HepG2 (cell line): ENCODE measurements at regions not wholly inside any gene's neighbourhood (a gene's known extent, or its start where the extent isn't known, plus 50 kb on each side); places are given as distances from the start of the nearest gene placed in this dataset.

Experiments
- ATAC-seq: fragments of 200-7000 bp; cut with Tn5 transposase; 3 replicates; pipeline ENCODE4 v1.9.1; 2020; ENCODE audit warnings: mild to moderate bottlenecking, moderate library complexity
- BruUV-seq: library from RNA; stranded (reverse); fragments of 400-500 nt; replicated peaks from 2 replicates; lab custom pipeline; 2021; lab: Mats Ljungman, UMichigan
- CTCF ChIA-PET: fragments of 300-600 bp; formaldehyde crosslinking; extraction: SDS; loops from one replicate; lab custom pipeline; 2021; ENCODE audit warnings: low total read pairs, inconsistent platforms, low intra/inter-chr PET ratio; lab: Yijun Ruan, JAX
- POLR2A ChIA-PET: fragments of 350-600 bp; sonication (Branson Sonifier 250); formaldehyde crosslinking; loops from one replicate; lab custom pipeline; 2020; ENCODE audit warnings: antibody characterized with exemption, inconsistent platforms; lab: Yijun Ruan, JAX
- DNase-seq: peaks from one replicate; pipeline ENCODE4 v3.0.0-alpha.2; 2015; ENCODE audit warnings: low spot score
- FAIRE-seq: peaks from 3 replicates; lab custom pipeline; 2011; peaks lifted over from hg19 to GRCh38; lab: Jason Lieb, UNC
- H2AFZ ChIP-seq: one replicate; pipeline ENCODE4 v1.6.1; 2011; ENCODE audit warnings: low read length, inconsistent platforms
- H3K27ac ChIP-seq: fragments of 300-600 bp; 3 replicates; pipeline ENCODE4 v1.8.0; 2011; ENCODE audit warnings: mixed run types, mild to moderate bottlenecking, mixed read lengths, low read length, inconsistent platforms; ENCODE audit not compliant: insufficient read depth; ENCODE audit errors: extremely low read length
- H3K27me3 ChIP-seq, 2 experiments: fragments of 200-600 bp in 1 of 2; 2 replicates in 1 of 2; 3 replicates in 1 of 2; pipeline versions ENCODE4 v1.6.0 to v1.8.0; 2011; ENCODE audit warnings: low read length in 2 of 2, mild to moderate bottlenecking in 2 of 2, moderate library complexity in 2 of 2, inconsistent platforms in 1 of 2; ENCODE audit not compliant: insufficient read depth in 2 of 2, control insufficient read depth in 1 of 2
- H3K36me3 ChIP-seq, 2 experiments: fragments of 200-600 bp in 1 of 2; replicated peaks in 1 of 2; 2 replicates in 1 of 2; 3 replicates in 1 of 2; pipeline versions ENCODE4 v1.5.1 to v1.8.0; 2011; ENCODE audit warnings: low read length in 2 of 2, inconsistent platforms in 1 of 2; ENCODE audit not compliant: insufficient read depth in 2 of 2, control insufficient read depth in 1 of 2
- H3K4me1 ChIP-seq: 2 replicates; pipeline ENCODE4 v1.5.1; 2012; ENCODE audit warnings: low read length, inconsistent platforms; ENCODE audit not compliant: insufficient read depth
- H3K4me2 ChIP-seq: 2 replicates; pipeline ENCODE4 v1.6.0; 2011; ENCODE audit warnings: low read depth, low read length, inconsistent platforms
- H3K4me3 ChIP-seq, 3 experiments: fragments of 200-600 bp in 1 of 3; sonication (generic), shearing (Covaris generic) in 1 of 3; replicated peaks in 1 of 3; 2 replicates each; pipeline ENCODE4 v1.5.1; 2011 to 2016; ENCODE audit warnings: low read length in 3 of 3, inconsistent platforms in 2 of 3, low read depth in 2 of 3, mild to moderate bottlenecking in 2 of 3, control low read depth in 1 of 3, mixed read lengths in 1 of 3; ENCODE audit not compliant: insufficient read depth in 1 of 3
- H3K79me2 ChIP-seq: one replicate; pipeline ENCODE4 v1.6.1; 2011; ENCODE audit warnings: low read length, inconsistent platforms; ENCODE audit not compliant: insufficient read depth
- H3K9ac ChIP-seq: 2 replicates; pipeline ENCODE4 v1.6.0; 2011; ENCODE audit warnings: mild to moderate bottlenecking, low read depth, low read length, inconsistent platforms; ENCODE audit not compliant: insufficient read depth
- H3K9me3 ChIP-seq: 2 replicates; pipeline ENCODE4 v1.5.1; 2012; ENCODE audit warnings: mild to moderate bottlenecking, low read length
- H4K20me1 ChIP-seq: 2 replicates; pipeline ENCODE4 v1.6.0; 2011; ENCODE audit warnings: inconsistent platforms, mild to moderate bottlenecking, low read length, moderate library complexity; ENCODE audit not compliant: insufficient read depth
- ARHGAP35 ChIP-seq: sonication (generic); formaldehyde crosslinking; IDR thresholded peaks from 2 replicates; pipeline ENCODE4 v1.9.0; 2022; ENCODE audit warnings: mild to moderate bottlenecking, inconsistent platforms, moderate library complexity, missing genetic modification reagents, borderline replicate concordance
- BRD4 ChIP-seq: sonication (generic); formaldehyde crosslinking; IDR thresholded peaks from 2 replicates; pipeline ENCODE4 v1.4.0; 2020; ENCODE audit warnings: missing genetic modification reagents
- ETS1 ChIP-seq: sonication (generic); formaldehyde crosslinking; IDR thresholded peaks from 2 replicates; pipeline ENCODE4 v1.4.0; 2020; ENCODE audit warnings: missing genetic modification reagents
- KLF15 ChIP-seq: sonication (generic); formaldehyde crosslinking; IDR thresholded peaks from 2 replicates; pipeline ENCODE4 v1.8.1; 2023; ENCODE audit warnings: borderline replicate concordance, mild to moderate bottlenecking, inconsistent platforms, missing genetic modification reagents, mixed read lengths
- PCBP1 ChIP-seq: fragments of 200-400 bp; formaldehyde crosslinking; IDR thresholded peaks from 2 replicates; pipeline ENCODE4 v1.6.1; 2017; ENCODE audit warnings: mild to moderate bottlenecking, low read depth, low read length, borderline replicate concordance
- PRDM4 ChIP-seq: sonication (generic); formaldehyde crosslinking; IDR thresholded peaks from 2 replicates; pipeline ENCODE4 v1.9.0; 2021; ENCODE audit warnings: missing genetic modification reagents, borderline replicate concordance
- RNF219 ChIP-seq: sonication (generic); formaldehyde crosslinking; IDR thresholded peaks from 2 replicates; pipeline ENCODE4 v1.5.0; 2020; ENCODE audit warnings: mild to moderate bottlenecking, missing genetic modification reagents
- SNAI1 ChIP-seq: sonication (generic); formaldehyde crosslinking; IDR thresholded peaks from 2 replicates; pipeline ENCODE4 v1.5.0; 2020; ENCODE audit warnings: mild to moderate bottlenecking, missing genetic modification reagents, borderline replicate concordance
- ZNF33B ChIP-seq: sonication (generic); formaldehyde crosslinking; IDR thresholded peaks from 2 replicates; pipeline ENCODE4 v1.5.1; 2020; ENCODE audit warnings: mild to moderate bottlenecking, missing genetic modification reagents
- ZNF484 ChIP-seq: sonication (generic); formaldehyde crosslinking; IDR thresholded peaks from 2 replicates; pipeline ENCODE4 v1.5.1; 2020; ENCODE audit warnings: mild to moderate bottlenecking, low read depth, missing genetic modification reagents, borderline replicate concordance
- WGBS: methylation state at CpG from one replicate; pipeline ENCODE4 v1.1.6; 2017; ENCODE audit warnings: low lambda C conversion rate; 5-methylcytosine and 5-hydroxymethylcytosine counted together
- in situ Hi-C: cut with HindIII; loops from 2 replicates; pipeline ENCODE4 v1.10.0; 2017; ENCODE audit warnings: low pct_unique_long_range_greater_than_20kb; ENCODE audit not compliant: extremely low pct_ligation_motif_present
- intact Hi-C: fragments of 100-400 bp; cut with micrococcal nuclease; formaldehyde crosslinking; loops from one replicate; pipeline ENCODE4 v1.10.0; 2022; ENCODE audit not compliant: unreplicated experiment

- BruUV-seq = no TSS peak
- in situ Hi-C loops (no loop called here), intact Hi-C loops (no loop called here)
- POLR2A ChIA-PET = no interaction called here
- no peak overlapping the region for H2AFZ ChIP-seq
- TF ChIP-seq PCBP1 = no peak
- TF ChIP-seq KLF15 (CRISPR knock-in tag) = no peak
- H3K4me1 ChIP-seq = no peaks in the 10 kb centered on the region
- DNase-seq (no peak), ATAC-seq (no peak), FAIRE-seq (no peak)
- no peak overlapping the region for H3K9ac ChIP-seq
- H3K27ac ChIP-seq = no peak overlapping the region
- H3K4me3 ChIP-seq = no peak overlapping the region
- H3K36me3 ChIP-seq = no peaks in the 10 kb centered on the region
- H4K20me1 ChIP-seq = no peaks in the 10 kb centered on the region
- H3K79me2 ChIP-seq = no peaks in the 10 kb centered on the region
- CTCF ChIA-PET = no interaction called here
- WGBS = 0% methylated on average over 3 of the region's 3 CpGs
- H3K27me3 ChIP-seq = no peaks in the 10 kb centered on the region; a peak in 1 of 5 replicates
- H3K4me2 ChIP-seq = no peak overlapping the region
- no peaks in the 10 kb centered on the region for H3K9me3 ChIP-seq
Measured at GRCh38 chr1:98099501-98099900, 178.7 kb upstream of the DPYD start.

- no peaks in the 10 kb centered on the region for H3K79me2 ChIP-seq
- H4K20me1 ChIP-seq = no peaks in the 10 kb centered on the region
- no peak overlapping the region for H3K27ac ChIP-seq
- no peak overlapping the region for H3K9ac ChIP-seq
- no peaks in the 10 kb centered on the region for H3K9me3 ChIP-seq
- no peak overlapping the region for H2AFZ ChIP-seq
- in situ Hi-C loops = no loop called here
- FAIRE-seq (no peak), ATAC-seq (no peak)
- ChIA-PET POLR2A (no interaction called here), CTCF (no interaction called here)
- H3K36me3 ChIP-seq = no peaks in the 10 kb centered on the region
- no TSS peak for BruUV-seq
- no peak overlapping the region for H3K4me3 ChIP-seq
- H3K4me2 ChIP-seq = no peak overlapping the region
- no peaks in the 10 kb centered on the region; a peak in 1 of 5 replicates for H3K27me3 ChIP-seq
- TF ChIP-seq SNAI1 (CRISPR knock-in tag) = no peak
- no peak for TF ChIP-seq ETS1
- no peak for TF ChIP-seq ZNF484 (CRISPR knock-in tag)
- no peak for TF ChIP-seq ARHGAP35 (CRISPR knock-in tag)
- no peak for TF ChIP-seq RNF219 (CRISPR knock-in tag)
- no peak for TF ChIP-seq ZNF33B (CRISPR knock-in tag)
- TF ChIP-seq PRDM4 (CRISPR knock-in tag) = no peak
- TF ChIP-seq BRD4 (CRISPR knock-in tag) = no peak
- TF ChIP-seq, all 625 proteins: peak for 0
- DNase-seq = no peak
- H3K4me1 ChIP-seq = no peaks in the 10 kb centered on the region
- intact Hi-C loops = no loop called here
Measured at GRCh38 chr1:98098473-98098872, 177.6 kb upstream of the DPYD start.
